ENCODE measurements at regions not wholly inside any gene's neighbourhood (a gene's known extent, or its start where the extent isn't known, plus 50 kb on each side); places are given as distances from the start of the nearest gene placed in this dataset.
"Not testable (repeated sequence)": the region's sequence is repeated elsewhere in the genome, so short reads cannot be mapped to it uniquely, and the experiment has no call there.

- DNase-seq (ENCODE audit: low read depth, low spot score), result no peak
- ChIA-PET POLR2A (no interaction called here), CTCF (no interaction called here)
- H3K4me3 ChIP-seq (ENCODE audit: low read depth, low read length), result no peak overlapping the region
- TF ChIP-seq CTCF (IDR thresholded peaks at IDR 0.05; ENCODE audit: insufficient read depth, low read length, missing control alignments), result no peak
Measured at GRCh38 chr2:175256806-175257585, 75.5 kb upstream of the ATP5MC3 start.

- POLR2A ChIA-PET; DNase-seq (ENCODE audit: low read depth, low spot score); H3K4me3 ChIP-seq (ENCODE audit: low read depth, low read length): not testable (repeated sequence)
- CTCF ChIA-PET, result interaction anchor here (1.0 kb wide), 1 partner anchor 841 kb away, joined by 3 read pairs; no protein-coding TSS in a partner anchor
Measured at GRCh38 chr2:175256391-175256790, 74.9 kb upstream of the ATP5MC3 start.

- no peak for TF ChIP-seq CTCF (IDR thresholded peaks at IDR 0.05; ENCODE audit: insufficient read depth, low read length, missing control alignments)
- POLR2A ChIA-PET, result no interaction called here
- CTCF ChIA-PET, result interaction anchor here (3.1 to 5.9 kb wide), 3 partner anchors 9 to 843 kb away, joined by 26 to 93 read pairs (median 52); no protein-coding TSS in a partner anchor
- no peak for DNase-seq (ENCODE audit: low read depth, low spot score)
- no peak overlapping the region for H3K4me3 ChIP-seq (ENCODE audit: low read depth, low read length)
Measured at GRCh38 chr2:175253871-175254270, 72.4 kb upstream of the ATP5MC3 start.

- ChIA-PET POLR2A (no interaction called here), CTCF (interaction anchor here (0.6 to 5.9 kb wide), 37 partner anchors 8 to 1387 kb away, joined by 3 to 93 read pairs (median 4); no protein-coding TSS in a partner anchor)
- TF ChIP-seq CTCF (IDR thresholded peaks at IDR 0.05; ENCODE audit: insufficient read depth, low read length, missing control alignments), result peak; percentile 60
- no peak for DNase-seq (ENCODE audit: low read depth, low spot score)
- no peak overlapping the region for H3K4me3 ChIP-seq (ENCODE audit: low read depth, low read length)
Measured at GRCh38 chr2:175251425-175252041, 70.0 kb upstream of the ATP5MC3 start.

GRCh38 chr2:175247159-175247558 is 65.6 kb upstream of the ATP5MC3 start:
- no peak for DNase-seq (ENCODE audit: low read depth, low spot score)
- ChIA-PET CTCF (interaction anchor here (0.8 to 1.2 kb wide), 2 partner anchors 43 to 850 kb away, joined by 3 read pairs; no protein-coding TSS in a partner anchor), POLR2A (no interaction called here)
- no peak overlapping the region for H3K4me3 ChIP-seq (ENCODE audit: low read depth, low read length)
- no peak for TF ChIP-seq CTCF (IDR thresholded peaks at IDR 0.05; ENCODE audit: insufficient read depth, low read length, missing control alignments)

GRCh38 chr2:175244697-175245096 is 63.2 kb upstream of the ATP5MC3 start:
- H3K4me3 ChIP-seq (ENCODE audit: low read depth, low read length), result no peak overlapping the region
- no peak for TF ChIP-seq CTCF (IDR thresholded peaks at IDR 0.05; ENCODE audit: insufficient read depth, low read length, missing control alignments)
- ChIA-PET CTCF (no interaction called here), POLR2A (no interaction called here)
- no peak for DNase-seq (ENCODE audit: low read depth, low spot score)

Measured in AG04449 (cell line).